ENCODE measurements at regions not wholly inside any gene's neighbourhood (a gene's known extent, or its start where the extent isn't known, plus 50 kb on each side); places are given as distances from the start of the nearest gene placed in this dataset.

- WGBS, result 92% methylated on average over 8 of the region's 8 CpGs
- Histone ChIP-seq H3K27me3 (ENCODE audit: insufficient read depth, low read length) (no peaks in the 10 kb centered on the region), H3K9me3 (ENCODE audit: insufficient read depth, low read depth, low read length) (no peaks in the 10 kb centered on the region), H3K4me3 (ENCODE audit: low read length) (no peak overlapping the region), H3K36me3 (ENCODE audit: insufficient read depth, low read length) (no peaks in the 10 kb centered on the region), H3K9ac (ENCODE audit: low read depth, low read length) (no peak overlapping the region), H3K27ac (ENCODE audit: low read depth, low read length) (no peak overlapping the region), H3K4me1 (ENCODE audit: insufficient read depth, low read length) (peaks cover 4% of the 10 kb centered on the region; the same call in 1 of the 2 replicates)
Measured at GRCh38 chr10:129416155-129416554, 50.9 kb upstream of the MGMT start.

GRCh38 chr10:129416956-129417765, 49.9 kb upstream of the MGMT start:
- Histone ChIP-seq H3K9me3 (ENCODE audit: insufficient read depth, low read depth, low read length) (no peaks in the 10 kb centered on the region), H3K4me3 (ENCODE audit: low read length) (no peak overlapping the region), H3K9ac (ENCODE audit: low read depth, low read length) (no peak overlapping the region), H3K27ac (ENCODE audit: low read depth, low read length) (no peak overlapping the region), H3K36me3 (ENCODE audit: insufficient read depth, low read length) (no peaks in the 10 kb centered on the region), H3K4me1 (ENCODE audit: insufficient read depth, low read length) (peaks cover 4% of the 10 kb centered on the region; the same call in 1 of the 2 replicates), H3K27me3 (ENCODE audit: insufficient read depth, low read length) (no peaks in the 10 kb centered on the region)
- WGBS, result 87% methylated on average over 13 of the region's 14 CpGs
